ENCODE measurements at regions not wholly inside any gene's neighbourhood (a gene's known extent, or its start where the extent isn't known, plus 50 kb on each side); places are given as distances from the start of the nearest gene placed in this dataset.
A peak's percentile ranks its signal among the peaks of the same experiment; 100 is the strongest.

DNA sequence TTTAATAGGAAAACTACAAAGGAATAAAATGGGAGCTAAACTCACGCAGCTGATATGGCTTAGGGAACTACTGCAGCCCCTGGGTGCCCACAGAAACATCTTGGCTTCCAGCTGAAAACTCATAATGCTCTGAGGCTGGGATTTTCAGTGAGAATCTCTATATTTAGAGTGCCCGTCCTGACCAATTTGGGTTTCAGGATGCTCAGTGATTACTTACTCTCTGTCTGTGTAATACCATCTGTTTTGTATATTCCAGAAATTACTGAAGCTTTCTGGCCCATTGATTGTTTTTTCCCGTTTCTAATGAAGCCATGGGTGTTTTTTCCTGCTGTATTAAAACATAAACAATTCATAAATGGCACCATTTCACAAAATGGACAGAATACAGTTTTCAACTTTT is 50.6 kb upstream of the ZNF385D start:
- no peak for DNase-seq

- peak; percentile 6 for DNase-seq
Measured at GRCh38 chr3:21803604-21804003, 52.6 kb upstream of the ZNF385D start.

DNA sequence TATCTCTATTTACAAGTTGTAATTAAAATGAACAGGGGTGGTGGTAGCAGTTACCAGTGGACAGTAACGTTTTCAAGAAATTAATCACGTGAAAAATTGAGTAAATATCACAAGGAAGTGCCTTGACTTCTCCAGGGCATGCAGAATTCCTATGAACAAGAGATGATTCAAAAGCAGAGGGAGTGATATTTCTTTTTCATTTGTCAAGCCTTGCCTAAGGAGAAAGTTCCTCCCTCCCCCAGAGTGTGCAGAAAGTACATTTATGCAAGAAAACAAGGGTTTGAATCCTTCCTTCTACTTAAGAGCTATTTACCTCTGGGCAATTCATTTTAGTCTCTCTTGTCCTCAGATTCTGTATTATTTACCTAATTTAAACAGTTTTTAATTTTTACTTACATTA is 53.3 kb upstream of the ZNF385D start:
- no peak for DNase-seq

GRCh38 chr3:21806733-21807132 is 55.7 kb upstream of the ZNF385D start:
- no peak for DNase-seq

- DNase-seq = no peak
Measured at GRCh38 chr3:21825684-21826083, 74.7 kb upstream of the ZNF385D start.

- peak; percentile 73 for DNase-seq
Measured at GRCh38 chr3:21826416-21826815, 75.4 kb upstream of the ZNF385D start.

- DNase-seq = no peak
Measured at GRCh38 chr3:21830541-21830940, 79.5 kb upstream of the ZNF385D start.

GRCh38 chr3:21835264-21835663 is 84.3 kb upstream of the ZNF385D start:
- peak; percentile 47 for DNase-seq

DNA sequence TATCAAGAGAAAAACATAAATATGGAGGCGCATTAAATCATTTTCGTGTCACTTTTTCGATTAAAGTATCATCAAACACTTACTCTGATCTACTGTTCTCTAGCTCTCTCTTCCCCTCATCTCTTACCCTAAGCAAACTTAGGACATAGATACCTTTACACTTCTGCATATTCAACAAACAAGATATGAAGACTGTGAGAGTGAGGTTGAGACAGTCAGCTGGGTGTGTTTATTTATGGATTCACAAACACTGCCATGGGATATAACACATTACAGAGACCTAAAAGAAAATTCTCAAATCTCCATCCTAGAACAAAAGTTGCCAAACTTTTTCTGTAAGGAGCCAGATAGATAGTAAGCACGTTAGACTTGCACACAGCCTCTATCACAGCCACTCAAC is 85.2 kb upstream of the ZNF385D start:
- no peak for DNase-seq

GRCh38 chr3:21839176-21839575 is 88.2 kb upstream of the ZNF385D start:
- DNase-seq = no peak

DNA sequence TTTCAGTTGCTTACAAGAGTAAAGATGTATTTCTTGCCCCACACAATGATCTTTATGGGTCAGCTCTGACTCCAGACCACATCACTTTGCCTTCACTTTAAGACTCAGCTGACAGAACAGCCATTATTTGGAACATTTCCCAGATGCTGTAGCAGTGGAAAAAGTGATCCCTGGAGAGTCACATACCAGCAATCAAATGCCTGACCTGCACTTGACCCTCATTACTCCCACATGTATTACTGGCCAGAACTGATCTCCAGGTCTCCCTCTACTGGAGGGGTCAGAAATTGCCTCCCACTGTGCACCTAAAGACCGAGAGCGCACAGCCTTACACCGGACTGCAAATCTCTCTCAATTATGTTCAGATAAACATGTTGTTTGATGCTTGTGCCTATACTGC is 88.6 kb upstream of the ZNF385D start:
- DNase-seq = peak; percentile 89

- DNase-seq = peak; percentile 40
Measured at GRCh38 chr3:21847005-21847404, 96.0 kb upstream of the ZNF385D start.

DNA sequence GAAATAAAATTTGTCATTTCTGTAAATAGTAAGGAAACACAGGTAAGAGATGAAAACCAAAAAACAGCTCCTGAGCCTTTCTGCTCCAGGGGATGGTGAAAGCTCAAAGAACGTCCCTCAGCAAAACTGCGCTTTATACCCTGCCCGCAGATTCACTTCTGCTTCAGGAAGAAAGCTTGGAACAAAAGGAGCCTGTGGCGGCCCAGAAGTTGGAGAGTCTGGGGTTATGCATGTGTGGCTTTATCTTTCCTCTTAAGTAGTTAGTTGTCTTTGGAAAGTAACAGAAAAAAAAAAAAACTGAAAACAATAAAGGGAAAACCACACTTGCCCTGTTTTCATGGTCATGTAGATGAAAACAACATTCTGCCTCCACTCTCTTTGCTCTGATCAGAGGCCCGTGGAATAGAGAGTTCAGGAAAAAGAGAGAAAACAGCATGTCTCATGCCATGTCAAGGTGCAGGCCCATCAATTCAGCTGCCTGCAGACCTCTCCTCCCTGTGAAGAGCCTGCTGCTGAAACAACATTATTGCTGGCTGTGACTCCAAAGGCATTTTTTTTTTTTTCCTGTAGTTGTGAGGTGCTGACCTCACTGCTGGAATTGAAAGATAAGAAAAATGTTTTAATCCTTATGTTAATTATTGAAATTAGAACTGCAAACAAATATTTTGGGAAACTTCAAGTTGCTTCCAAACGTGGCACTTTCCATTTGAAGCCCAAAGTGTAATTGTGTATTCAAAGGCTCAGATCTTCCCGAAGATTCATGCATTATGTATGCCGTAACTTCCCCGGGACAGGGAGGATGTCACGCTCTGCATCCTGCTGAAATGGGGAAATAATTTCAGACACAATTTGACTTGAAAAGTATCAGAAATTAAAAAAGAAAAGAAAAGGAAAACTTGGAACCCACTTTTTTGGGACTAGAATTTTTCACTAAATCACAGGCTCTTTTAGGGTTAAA is 108.4 kb upstream of the ZNF385D start:
- no peak for DNase-seq

DNA sequence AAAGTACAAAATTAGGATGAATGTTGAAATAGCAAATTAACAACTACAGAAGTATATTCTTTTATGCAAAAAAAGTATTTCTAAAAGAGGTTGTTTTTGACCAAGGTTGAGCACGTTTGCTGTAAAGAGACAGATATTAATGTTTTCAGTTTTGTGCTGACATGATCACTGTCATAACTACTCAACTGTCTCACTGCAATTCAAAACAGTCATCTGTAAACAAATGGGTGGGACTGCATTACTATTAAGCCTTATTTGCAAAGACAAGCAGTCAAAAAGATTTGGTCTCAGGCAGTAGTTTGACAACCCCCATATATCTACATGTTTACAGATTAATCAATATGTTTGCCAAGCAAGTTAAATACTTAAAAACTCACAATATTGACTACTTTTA is 109.1 kb upstream of the ZNF385D start:
- no peak for DNase-seq

DNA sequence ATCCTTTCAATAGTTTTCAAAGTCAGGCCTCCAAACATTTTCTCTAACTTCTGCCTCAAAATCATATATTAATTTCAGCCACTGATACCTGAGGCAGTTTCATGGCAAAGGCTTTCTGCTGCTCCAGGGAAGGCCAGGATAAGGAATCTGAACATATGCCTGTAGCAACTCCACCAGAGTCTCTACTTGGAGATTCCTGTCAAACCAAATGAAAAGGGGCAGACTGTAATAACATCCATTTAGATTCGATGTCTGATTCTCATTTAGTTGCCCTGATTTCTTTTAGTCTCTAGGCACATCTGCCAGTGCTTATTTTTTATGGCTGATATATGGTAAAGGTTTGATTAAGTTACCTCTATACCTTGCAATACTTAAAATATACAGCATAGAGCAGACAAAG is 109.6 kb upstream of the ZNF385D start:
- DNase-seq = no peak

GRCh38 chr3:21876782-21877181 is 125.8 kb upstream of the ZNF385D start:
- no peak for DNase-seq

GRCh38 chr3:21877214-21877754 is 126.3 kb upstream of the ZNF385D start:
- DNase-seq = no peak

- no peak for DNase-seq
Measured at GRCh38 chr3:21879184-21879886, 128.3 kb upstream of the ZNF385D start.

DNA sequence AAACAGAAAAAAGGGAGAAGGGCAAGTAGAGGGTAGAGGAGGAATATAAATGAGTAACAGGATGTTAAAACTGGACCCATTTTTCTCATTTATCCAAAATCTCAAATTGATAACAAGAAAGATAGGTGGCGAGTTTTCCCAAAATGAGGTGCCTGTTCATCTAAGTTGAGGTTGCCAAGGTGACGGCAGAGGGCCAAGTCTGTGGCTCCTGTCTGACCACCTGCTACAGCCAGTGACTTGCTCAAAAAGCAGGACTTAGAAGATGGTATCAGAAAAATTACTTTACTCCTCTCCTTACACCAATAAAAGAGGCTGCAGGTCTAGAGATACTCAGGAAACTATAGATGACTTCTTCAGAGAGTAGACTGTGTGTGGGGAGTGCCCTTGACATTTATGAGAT is 137.6 kb upstream of the ZNF385D start:
- DNase-seq = no peak

GRCh38 chr3:21889166-21889565 is 138.2 kb upstream of the ZNF385D start:
- DNase-seq = no peak

DNA sequence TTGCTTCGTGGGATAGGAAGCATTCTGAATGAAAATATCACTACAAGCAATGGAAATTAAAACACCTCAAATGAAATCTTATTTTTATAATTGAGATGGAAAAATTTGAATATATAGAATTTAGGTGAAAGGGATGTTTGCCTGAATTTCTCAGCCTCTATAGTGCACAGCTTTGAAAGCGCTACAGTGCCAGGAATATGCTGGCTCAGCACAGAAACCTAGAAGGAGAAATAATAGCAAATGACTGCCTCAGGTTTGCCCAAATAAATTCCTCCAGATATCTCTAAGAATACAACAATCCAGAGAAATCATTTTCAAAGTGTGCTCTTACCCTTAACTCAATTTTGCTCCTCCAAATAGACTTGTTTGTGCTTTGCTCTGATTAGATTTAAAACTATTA is 141.1 kb upstream of the ZNF385D start:
- DNase-seq = no peak

- peak; percentile 63 for DNase-seq
Measured at GRCh38 chr3:21893242-21893641, 142.2 kb upstream of the ZNF385D start.

- peak; percentile 27 for DNase-seq
Measured at GRCh38 chr3:21894459-21895340, 143.7 kb upstream of the ZNF385D start.
